ENCODE measurements at regions not wholly inside any gene's neighbourhood (a gene's known extent, or its start where the extent isn't known, plus 50 kb on each side); places are given as distances from the start of the nearest gene placed in this dataset.

DNA sequence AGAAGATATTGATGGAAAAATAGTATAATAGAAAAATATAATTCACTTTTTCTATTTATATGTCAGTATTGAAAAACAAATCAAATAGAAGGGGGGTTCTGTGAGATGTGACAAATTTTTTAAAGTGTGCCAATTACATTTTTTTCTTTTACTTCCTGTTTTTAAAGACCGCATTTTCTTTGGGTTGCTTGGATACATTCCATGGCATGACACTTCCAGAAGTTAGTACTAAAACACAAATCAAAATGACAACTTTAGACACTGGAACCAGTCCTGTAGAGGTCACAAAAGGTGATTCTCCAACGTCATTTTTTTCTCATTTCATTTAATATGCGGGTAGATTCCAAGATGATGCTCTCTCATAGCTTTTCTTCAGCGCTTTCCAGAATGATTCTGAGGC lies 116.2 kb upstream of the GNPDA2 start:
- H2AFZ ChIP-seq (ENCODE audit: low read length), result no peak overlapping the region
- BruUV-seq (replicated peaks), result no TSS peak
- H3K4me1 ChIP-seq (ENCODE audit: insufficient read depth, low read length), result no peaks in the 10 kb centered on the region
- ChIA-PET CTCF (ENCODE audit: low intra/inter-chr PET ratio, low total read pairs) (no interaction called here), POLR2A (no interaction called here)
- no peaks in the 10 kb centered on the region for H3K36me3 ChIP-seq (replicated peaks in 1 of 2; ENCODE audit: control insufficient read depth in 1 of 2, insufficient read depth in 2 of 2, low read length in 2 of 2)
- intact Hi-C loops (cut with micrococcal nuclease; ENCODE audit: unreplicated experiment), result no loop called here
- no peaks in the 10 kb centered on the region for H4K20me1 ChIP-seq (ENCODE audit: insufficient read depth, low read length)
- H3K27ac ChIP-seq (ENCODE audit: extremely low read length, insufficient read depth, low read length), result no peak overlapping the region
- no peak overlapping the region for H3K4me3 ChIP-seq (replicated peaks in 1 of 3; ENCODE audit: insufficient read depth in 1 of 3, low read depth in 2 of 3, low read length in 3 of 3)
- in situ Hi-C loops (cut with HindIII; ENCODE audit: extremely low pct_ligation_motif_present, low pct_unique_long_range_greater_than_20kb), result no loop called here
- H3K9me3 ChIP-seq (ENCODE audit: low read length), result peaks cover 34% of the 10 kb centered on the region
- no peak for FAIRE-seq
- H3K79me2 ChIP-seq (ENCODE audit: insufficient read depth, low read length), result no peaks in the 10 kb centered on the region
- DNase-seq (ENCODE audit: low spot score), result no peak
- TF ChIP-seq SMAD1 (CRISPR knock-in tag; IDR thresholded peaks at IDR 0.05; ENCODE audit: borderline replicate concordance, low read depth) (no peak), ZMYM2 (CRISPR knock-in tag; IDR thresholded peaks at IDR 0.05) (no peak), MIER3 (CRISPR knock-in tag; IDR thresholded peaks at IDR 0.05; ENCODE audit: borderline replicate concordance) (no peak)
- TF ChIP-seq, protein P1, sequence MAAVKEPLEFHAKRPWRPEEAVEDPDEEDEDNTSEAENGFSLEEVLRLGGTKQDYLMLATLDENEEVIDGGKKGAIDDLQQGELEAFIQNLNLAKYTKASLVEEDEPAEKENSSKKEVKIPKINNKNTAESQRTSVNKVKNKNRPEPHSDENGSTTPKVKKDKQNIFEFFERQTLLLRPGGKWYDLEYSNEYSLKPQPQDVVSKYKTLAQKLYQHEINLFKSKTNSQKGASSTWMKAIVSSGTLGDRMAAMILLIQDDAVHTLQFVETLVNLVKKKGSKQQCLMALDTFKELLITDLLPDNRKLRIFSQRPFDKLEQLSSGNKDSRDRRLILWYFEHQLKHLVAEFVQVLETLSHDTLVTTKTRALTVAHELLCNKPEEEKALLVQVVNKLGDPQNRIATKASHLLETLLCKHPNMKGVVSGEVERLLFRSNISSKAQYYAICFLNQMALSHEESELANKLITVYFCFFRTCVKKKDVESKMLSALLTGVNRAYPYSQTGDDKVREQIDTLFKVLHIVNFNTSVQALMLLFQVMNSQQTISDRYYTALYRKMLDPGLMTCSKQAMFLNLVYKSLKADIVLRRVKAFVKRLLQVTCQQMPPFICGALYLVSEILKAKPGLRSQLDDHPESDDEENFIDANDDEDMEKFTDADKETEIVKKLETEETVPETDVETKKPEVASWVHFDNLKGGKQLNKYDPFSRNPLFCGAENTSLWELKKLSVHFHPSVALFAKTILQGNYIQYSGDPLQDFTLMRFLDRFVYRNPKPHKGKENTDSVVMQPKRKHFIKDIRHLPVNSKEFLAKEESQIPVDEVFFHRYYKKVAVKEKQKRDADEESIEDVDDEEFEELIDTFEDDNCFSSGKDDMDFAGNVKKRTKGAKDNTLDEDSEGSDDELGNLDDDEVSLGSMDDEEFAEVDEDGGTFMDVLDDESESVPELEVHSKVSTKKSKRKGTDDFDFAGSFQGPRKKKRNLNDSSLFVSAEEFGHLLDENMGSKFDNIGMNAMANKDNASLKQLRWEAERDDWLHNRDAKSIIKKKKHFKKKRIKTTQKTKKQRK (IDR thresholded peaks at IDR 0.05; ENCODE audit: low read length), result no peak
- no peak overlapping the region for H3K9ac ChIP-seq (ENCODE audit: insufficient read depth, low read depth, low read length)
- no peaks in the 10 kb centered on the region for H3K27me3 ChIP-seq (ENCODE audit: control insufficient read depth in 1 of 2, insufficient read depth in 2 of 2, low read length in 2 of 2)
- H3K4me2 ChIP-seq (ENCODE audit: low read depth, low read length), result no peak overlapping the region
- no peak for ATAC-seq
- 14% methylated on average over 4 of the region's 4 CpGs for WGBS (ENCODE audit: low lambda C conversion rate)

DNA sequence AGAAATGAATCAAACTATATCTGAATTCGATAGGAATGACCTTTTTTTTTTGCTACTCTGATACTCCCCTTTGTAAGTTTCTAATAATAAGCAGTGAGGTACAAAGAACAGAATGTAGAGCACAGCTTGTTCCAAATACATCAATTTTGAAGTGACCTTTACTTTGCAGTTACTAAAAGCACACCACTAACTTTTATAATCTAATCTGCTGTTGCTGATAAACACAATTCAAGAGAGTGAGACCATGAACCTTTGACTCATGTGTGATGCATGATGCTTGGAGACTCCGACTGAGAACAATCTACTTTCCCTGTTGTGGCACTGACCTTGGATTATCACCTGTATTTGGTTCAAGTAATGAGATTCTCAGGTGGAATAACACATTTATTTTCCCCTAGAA lies 91.6 kb upstream of the GNPDA2 start:
- no peak overlapping the region for H3K4me3 ChIP-seq (replicated peaks in 1 of 3; ENCODE audit: insufficient read depth in 1 of 3, low read depth in 2 of 3, low read length in 3 of 3)
- no peaks in the 10 kb centered on the region for H3K79me2 ChIP-seq (ENCODE audit: insufficient read depth, low read length)
- peaks cover 26% of the 10 kb centered on the region for H3K9me3 ChIP-seq (ENCODE audit: low read length)
- in situ Hi-C loops (cut with HindIII; ENCODE audit: extremely low pct_ligation_motif_present, low pct_unique_long_range_greater_than_20kb), result no loop called here
- TF ChIP-seq EP300 (IDR thresholded peaks at IDR 0.05; ENCODE audit: low read depth in 2 of 2, low read length in 2 of 2) (no peak), EP300 (CRISPR knock-in tag; IDR thresholded peaks at IDR 0.05; ENCODE audit: borderline replicate concordance) (no peak)
- H3K27me3 ChIP-seq (ENCODE audit: control insufficient read depth in 1 of 2, insufficient read depth in 2 of 2, low read length in 2 of 2), result no peaks in the 10 kb centered on the region
- no peak overlapping the region for H3K4me2 ChIP-seq (ENCODE audit: low read depth, low read length)
- no peak overlapping the region for H2AFZ ChIP-seq (ENCODE audit: low read length)
- no peak for DNase-seq (ENCODE audit: low spot score)
- ChIA-PET CTCF (ENCODE audit: low intra/inter-chr PET ratio, low total read pairs) (no interaction called here), POLR2A (no interaction called here)
- H3K9ac ChIP-seq (ENCODE audit: insufficient read depth, low read depth, low read length), result no peak overlapping the region
- BruUV-seq (replicated peaks), result no TSS peak
- H3K36me3 ChIP-seq (replicated peaks in 1 of 2; ENCODE audit: control insufficient read depth in 1 of 2, insufficient read depth in 2 of 2, low read length in 2 of 2), result no peaks in the 10 kb centered on the region
- 0% methylated on average over 2 of the region's 2 CpGs for WGBS (ENCODE audit: low lambda C conversion rate)
- H4K20me1 ChIP-seq (ENCODE audit: insufficient read depth, low read length), result no peaks in the 10 kb centered on the region
- no peaks in the 10 kb centered on the region for H3K4me1 ChIP-seq (ENCODE audit: insufficient read depth, low read length)
- no peak for ATAC-seq
- FAIRE-seq, result no peak
- intact Hi-C loops (cut with micrococcal nuclease; ENCODE audit: unreplicated experiment), result no loop called here
- no peak overlapping the region for H3K27ac ChIP-seq (ENCODE audit: extremely low read length, insufficient read depth, low read length)

All from HepG2 (cell line).